AG09309 (cell line): ENCODE measurements at regions not wholly inside any gene's neighbourhood (a gene's known extent, or its start where the extent isn't known, plus 50 kb on each side); places are given as distances from the start of the nearest gene placed in this dataset.

Experiments
- DNase-seq: peaks from one replicate; pipeline ENCODE4 v3.0.0-alpha.2; 2010; ENCODE audit warnings: low read depth
- H3K4me3 ChIP-seq: 2 replicates; pipeline ENCODE4 v1.5.1; 2011; ENCODE audit warnings: mild to moderate bottlenecking, low read depth, low read length, moderate library complexity; ENCODE audit not compliant: control insufficient read depth
- TF ChIP-seq, protein P1 (sequence below): IDR thresholded peaks from 2 replicates; pipeline ENCODE4 v1.5.1; 2011; ENCODE audit warnings: mild to moderate bottlenecking, low read depth, low read length, inconsistent platforms; ENCODE audit not compliant: insufficient read depth, control insufficient read depth; ENCODE audit errors: missing control alignments

DNA sequence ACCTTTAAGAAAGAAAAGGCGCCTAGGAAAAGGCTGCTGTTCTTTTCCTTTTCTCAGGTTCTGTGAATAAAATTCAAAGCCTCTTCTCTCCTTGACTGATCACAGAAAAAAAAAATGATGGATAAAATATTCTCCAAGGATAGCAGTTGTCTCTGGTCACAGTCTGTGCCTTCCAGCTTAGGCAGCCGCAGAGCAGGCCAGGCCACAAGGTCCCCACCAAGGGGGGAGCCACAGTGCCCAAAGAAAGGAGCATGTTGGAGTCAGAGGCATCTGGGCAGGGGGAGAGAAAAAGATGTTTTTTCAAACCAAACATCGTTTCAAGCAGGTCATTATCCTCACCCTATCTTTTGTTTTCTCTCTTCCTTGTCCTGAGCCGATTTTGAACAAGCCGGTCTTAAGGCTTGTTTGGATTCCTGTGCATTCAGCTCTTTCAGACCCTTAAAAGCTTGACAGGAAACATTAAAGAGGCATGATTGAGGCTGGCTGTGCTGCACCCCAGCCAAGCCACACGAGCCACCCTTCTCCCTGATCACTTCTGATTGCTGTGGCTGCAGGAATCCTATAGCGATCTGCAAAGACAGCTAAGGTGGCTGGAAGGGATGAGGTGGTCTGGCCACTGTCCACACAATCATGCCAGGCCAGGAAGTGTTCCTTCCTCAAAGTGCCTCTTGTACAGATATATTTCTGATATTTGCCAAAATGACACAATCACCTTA, 284.6 kb upstream of the TLE4 start:
- no peak for DNase-seq
- no peak overlapping the region for H3K4me3 ChIP-seq
- TF ChIP-seq, protein P1, sequence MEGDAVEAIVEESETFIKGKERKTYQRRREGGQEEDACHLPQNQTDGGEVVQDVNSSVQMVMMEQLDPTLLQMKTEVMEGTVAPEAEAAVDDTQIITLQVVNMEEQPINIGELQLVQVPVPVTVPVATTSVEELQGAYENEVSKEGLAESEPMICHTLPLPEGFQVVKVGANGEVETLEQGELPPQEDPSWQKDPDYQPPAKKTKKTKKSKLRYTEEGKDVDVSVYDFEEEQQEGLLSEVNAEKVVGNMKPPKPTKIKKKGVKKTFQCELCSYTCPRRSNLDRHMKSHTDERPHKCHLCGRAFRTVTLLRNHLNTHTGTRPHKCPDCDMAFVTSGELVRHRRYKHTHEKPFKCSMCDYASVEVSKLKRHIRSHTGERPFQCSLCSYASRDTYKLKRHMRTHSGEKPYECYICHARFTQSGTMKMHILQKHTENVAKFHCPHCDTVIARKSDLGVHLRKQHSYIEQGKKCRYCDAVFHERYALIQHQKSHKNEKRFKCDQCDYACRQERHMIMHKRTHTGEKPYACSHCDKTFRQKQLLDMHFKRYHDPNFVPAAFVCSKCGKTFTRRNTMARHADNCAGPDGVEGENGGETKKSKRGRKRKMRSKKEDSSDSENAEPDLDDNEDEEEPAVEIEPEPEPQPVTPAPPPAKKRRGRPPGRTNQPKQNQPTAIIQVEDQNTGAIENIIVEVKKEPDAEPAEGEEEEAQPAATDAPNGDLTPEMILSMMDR, result no peak

GRCh38 chr9:79287708-79288290, 284.0 kb upstream of the TLE4 start:
- TF ChIP-seq, protein P1, result no peak
- DNase-seq, result no peak
- H3K4me3 ChIP-seq, result no peak overlapping the region

DNA sequence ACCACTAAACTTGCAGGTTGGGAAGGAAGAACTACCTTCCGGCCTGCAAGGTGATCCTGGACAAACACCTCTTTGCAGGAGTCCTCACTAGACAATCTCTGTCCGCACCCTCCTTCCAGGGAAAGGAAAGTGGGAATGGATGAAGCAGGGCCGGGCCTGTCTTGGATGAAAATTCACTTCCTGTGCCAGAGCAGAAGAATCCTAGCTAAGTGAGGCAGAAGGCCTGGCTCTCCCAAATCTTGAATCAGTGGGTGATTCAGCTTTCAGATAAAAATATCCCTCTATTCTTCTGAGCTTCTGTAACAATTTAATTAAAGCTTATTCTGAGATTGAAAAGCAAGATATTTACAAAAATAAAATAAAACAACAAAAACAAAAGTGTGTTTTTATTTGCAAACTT, 281.9 kb upstream of the TLE4 start:
- H3K4me3 ChIP-seq, result no peak overlapping the region
- TF ChIP-seq, protein P1, result no peak
- DNase-seq, result no peak

- TF ChIP-seq, protein P1, result no peak
- no peak overlapping the region for H3K4me3 ChIP-seq
- DNase-seq, result no peak
Measured at GRCh38 chr9:79292731-79293280, 279.0 kb upstream of the TLE4 start.

- TF ChIP-seq, protein P1, result no peak
- DNase-seq, result no peak
- no peak overlapping the region for H3K4me3 ChIP-seq
Measured at GRCh38 chr9:79300068-79300467, 271.7 kb upstream of the TLE4 start.

GRCh38 chr9:79301085-79301484, 270.7 kb upstream of the TLE4 start:
- no peak for DNase-seq
- TF ChIP-seq, protein P1, result no peak
- H3K4me3 ChIP-seq, result no peak overlapping the region
